ENCODE measurements at regions not wholly inside any gene's neighbourhood (a gene's known extent, or its start where the extent isn't known, plus 50 kb on each side); places are given as distances from the start of the nearest gene placed in this dataset.
"Not testable (repeated sequence)": the region's sequence is repeated elsewhere in the genome, so short reads cannot be mapped to it uniquely, and the experiment has no call there.

GRCh38 chr1:120289601-120290074, 113.3 kb upstream of the SEC22B start:
- H3K9ac ChIP-seq (ENCODE audit: insufficient read depth in 1 of 2, low read depth in 2 of 2, low read length in 2 of 2); DNase-seq (ENCODE audit: extremely low read depth in 1 of 4, low spot score in 3 of 4); intact Hi-C loops (cut with micrococcal nuclease); H3K9me1 ChIP-seq (ENCODE audit: control insufficient read depth, insufficient read depth, low read length); H2AFZ ChIP-seq (ENCODE audit: low read depth, low read length); H3K27me3 ChIP-seq (ENCODE audit: control insufficient read depth in 2 of 2, insufficient read depth in 2 of 2, low read length in 2 of 2); CTCF ChIA-PET (ENCODE audit: low intra/inter-chr PET ratio); H3K27ac ChIP-seq (ENCODE audit: extremely low read depth, low read depth, low read length); H3K79me2 ChIP-seq (ENCODE audit: control insufficient read depth, insufficient read depth, low read length); H3K9me3 ChIP-seq (replicated peaks; ENCODE audit: control insufficient read depth, insufficient read depth, low read depth, low read length); H3K4me1 ChIP-seq (replicated peaks in 1 of 2; ENCODE audit: control insufficient read depth in 2 of 2, insufficient read depth in 2 of 2, low read length in 2 of 2); BruUV-seq (replicated peaks); H3K4me2 ChIP-seq (ENCODE audit: insufficient read depth, low read length); H3K36me3 ChIP-seq (ENCODE audit: control insufficient read depth, insufficient read depth, low read length); in situ Hi-C loops (cut with MboI); H3K4me3 ChIP-seq; FAIRE-seq; H4K20me1 ChIP-seq (replicated peaks; ENCODE audit: control insufficient read depth, insufficient read depth, low read length); POLR2A ChIA-PET: not testable (repeated sequence)
- ATAC-seq = peak; percentile 61
- WGBS (ENCODE audit: insufficient coverage, low coverage, missing lambda C conversion rate) = no CpG with 5 or more reads among the region's 3 CpGs

- H3K27me3 ChIP-seq (ENCODE audit: control insufficient read depth in 2 of 2, insufficient read depth in 2 of 2, low read length in 2 of 2); DNase-seq (ENCODE audit: extremely low read depth in 1 of 4, low spot score in 3 of 4); H3K9me1 ChIP-seq (ENCODE audit: control insufficient read depth, insufficient read depth, low read length); H3K4me2 ChIP-seq (ENCODE audit: insufficient read depth, low read length); H4K20me1 ChIP-seq (replicated peaks; ENCODE audit: control insufficient read depth, insufficient read depth, low read length); H3K79me2 ChIP-seq (ENCODE audit: control insufficient read depth, insufficient read depth, low read length); intact Hi-C loops (cut with micrococcal nuclease); CTCF ChIA-PET (ENCODE audit: low intra/inter-chr PET ratio); H3K27ac ChIP-seq (ENCODE audit: extremely low read depth, low read depth, low read length); H3K9ac ChIP-seq (ENCODE audit: insufficient read depth in 1 of 2, low read depth in 2 of 2, low read length in 2 of 2); POLR2A ChIA-PET; in situ Hi-C loops (cut with MboI); FAIRE-seq; H3K4me3 ChIP-seq; H3K36me3 ChIP-seq (ENCODE audit: control insufficient read depth, insufficient read depth, low read length); H3K4me1 ChIP-seq (replicated peaks in 1 of 2; ENCODE audit: control insufficient read depth in 2 of 2, insufficient read depth in 2 of 2, low read length in 2 of 2); H2AFZ ChIP-seq (ENCODE audit: low read depth, low read length); BruUV-seq (replicated peaks); H3K9me3 ChIP-seq (replicated peaks; ENCODE audit: control insufficient read depth, insufficient read depth, low read depth, low read length): not testable (repeated sequence)
- no CpG with 5 or more reads among the region's 8 CpGs for WGBS (ENCODE audit: insufficient coverage, low coverage, missing lambda C conversion rate)
- peak; percentile 86 for ATAC-seq
Measured at GRCh38 chr1:120288814-120289600, 112.7 kb upstream of the SEC22B start.

- CTCF ChIA-PET (ENCODE audit: low intra/inter-chr PET ratio); FAIRE-seq; H3K9ac ChIP-seq (ENCODE audit: insufficient read depth in 1 of 2, low read depth in 2 of 2, low read length in 2 of 2); H3K4me3 ChIP-seq; DNase-seq (ENCODE audit: extremely low read depth in 1 of 4, low spot score in 3 of 4); H3K4me2 ChIP-seq (ENCODE audit: insufficient read depth, low read length); H3K9me3 ChIP-seq (replicated peaks; ENCODE audit: control insufficient read depth, insufficient read depth, low read depth, low read length); H3K27ac ChIP-seq (ENCODE audit: extremely low read depth, low read depth, low read length); in situ Hi-C loops (cut with MboI); H3K4me1 ChIP-seq (replicated peaks in 1 of 2; ENCODE audit: control insufficient read depth in 2 of 2, insufficient read depth in 2 of 2, low read length in 2 of 2); H2AFZ ChIP-seq (ENCODE audit: low read depth, low read length); BruUV-seq (replicated peaks); H4K20me1 ChIP-seq (replicated peaks; ENCODE audit: control insufficient read depth, insufficient read depth, low read length); H3K9me1 ChIP-seq (ENCODE audit: control insufficient read depth, insufficient read depth, low read length); H3K36me3 ChIP-seq (ENCODE audit: control insufficient read depth, insufficient read depth, low read length); POLR2A ChIA-PET; intact Hi-C loops (cut with micrococcal nuclease); H3K79me2 ChIP-seq (ENCODE audit: control insufficient read depth, insufficient read depth, low read length); H3K27me3 ChIP-seq (ENCODE audit: control insufficient read depth in 2 of 2, insufficient read depth in 2 of 2, low read length in 2 of 2): not testable (repeated sequence)
- WGBS (ENCODE audit: insufficient coverage, low coverage, missing lambda C conversion rate) = no CpG with 5 or more reads among the region's 6 CpGs
- ATAC-seq = peak; percentile 21; the same call in 2 of the 3 replicates
Measured at GRCh38 chr1:120288167-120288566, 111.8 kb upstream of the SEC22B start.

DNA sequence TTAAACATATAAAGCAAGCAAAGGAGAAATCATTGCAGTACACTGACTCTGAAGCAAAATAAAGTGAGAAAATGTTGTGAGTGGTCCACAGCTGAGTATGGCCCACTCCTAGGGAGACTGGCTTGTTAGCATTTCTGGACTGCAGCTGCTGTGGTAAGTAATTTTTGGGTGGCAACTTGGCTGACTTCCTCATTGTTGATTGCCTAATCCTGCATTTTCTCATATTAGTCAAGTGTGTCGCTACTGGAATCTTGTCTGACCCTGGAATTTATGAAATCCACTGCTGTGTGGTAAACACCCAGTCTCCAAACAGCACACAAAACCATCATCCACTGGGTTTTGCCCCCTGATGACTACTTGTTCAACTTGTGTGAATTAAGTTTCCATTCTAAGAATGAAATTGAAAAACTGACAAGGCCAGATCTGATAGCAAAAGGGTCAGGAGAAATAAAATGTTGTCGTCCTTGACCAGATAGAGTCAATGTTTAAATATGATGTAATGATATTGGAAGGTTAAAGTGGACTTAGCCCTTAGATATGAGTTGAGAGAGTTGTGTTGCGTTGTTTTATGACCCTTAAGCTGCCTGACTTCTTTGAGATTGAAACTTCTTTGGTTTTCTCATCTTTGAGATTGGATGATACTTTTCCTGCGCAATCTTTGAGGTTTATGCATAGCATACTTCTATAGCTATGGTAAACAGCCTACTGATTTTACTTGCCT, 106.6 kb upstream of the SEC22B start:
- H3K36me3 ChIP-seq (ENCODE audit: control insufficient read depth, insufficient read depth, low read length); H3K4me2 ChIP-seq (ENCODE audit: insufficient read depth, low read length); H3K9ac ChIP-seq (ENCODE audit: insufficient read depth in 1 of 2, low read depth in 2 of 2, low read length in 2 of 2); ATAC-seq; H4K20me1 ChIP-seq (replicated peaks; ENCODE audit: control insufficient read depth, insufficient read depth, low read length); DNase-seq (ENCODE audit: extremely low read depth in 1 of 4, low spot score in 3 of 4); CTCF ChIA-PET (ENCODE audit: low intra/inter-chr PET ratio); POLR2A ChIA-PET; H3K9me3 ChIP-seq (replicated peaks; ENCODE audit: control insufficient read depth, insufficient read depth, low read depth, low read length); intact Hi-C loops (cut with micrococcal nuclease); in situ Hi-C loops (cut with MboI); H3K4me1 ChIP-seq (replicated peaks in 1 of 2; ENCODE audit: control insufficient read depth in 2 of 2, insufficient read depth in 2 of 2, low read length in 2 of 2); H2AFZ ChIP-seq (ENCODE audit: low read depth, low read length); H3K27me3 ChIP-seq (ENCODE audit: control insufficient read depth in 2 of 2, insufficient read depth in 2 of 2, low read length in 2 of 2); H3K9me1 ChIP-seq (ENCODE audit: control insufficient read depth, insufficient read depth, low read length); H3K79me2 ChIP-seq (ENCODE audit: control insufficient read depth, insufficient read depth, low read length); H3K4me3 ChIP-seq; BruUV-seq (replicated peaks); FAIRE-seq; H3K27ac ChIP-seq (ENCODE audit: extremely low read depth, low read depth, low read length): not testable (repeated sequence)
- WGBS (ENCODE audit: insufficient coverage, low coverage, missing lambda C conversion rate) = no CpG with 5 or more reads among the region's 4 CpGs

Data from K562 (cell line).